SK-N-SH (cell line): ENCODE measurements at regions not wholly inside any gene's neighbourhood (a gene's known extent, or its start where the extent isn't known, plus 50 kb on each side); places are given as distances from the start of the nearest gene placed in this dataset.

Source experiments
- CTCF ChIA-PET: fragments of 300-600, 350-600 bp; formaldehyde crosslinking; extraction: SDS; loops from one replicate; lab custom pipeline; 2021; lab: Yijun Ruan, JAX
- POLR2A ChIA-PET: fragments of 350-600 bp; sonication (Branson Sonifier 250); formaldehyde crosslinking; extraction: SDS; loops from one replicate; lab custom pipeline; 2020; ENCODE audit warnings: antibody characterized with exemption, inconsistent platforms; lab: Yijun Ruan, JAX
- DNase-seq: peaks from one replicate; pipeline ENCODE4 v3.0.0; 2012
- H2AFZ ChIP-seq: fragments of 200-600 bp; sonication (generic); 2 replicates; pipeline ENCODE4 v1.8.1; 2016; ENCODE audit warnings: antibody characterized with exemption, mild to moderate bottlenecking, low read depth
- H3F3A ChIP-seq: fragments of 200-600 bp; sonication (generic); replicated peaks from 2 replicates; pipeline ENCODE3; 2016; ENCODE audit warnings: antibody characterized with exemption, mild to moderate bottlenecking; ENCODE audit not compliant: insufficient read depth
- H3K27ac ChIP-seq, 2 experiments: fragments of 200-500 bp in 1 of 2; fragments of 200-600 bp in 1 of 2; sonication (Bioruptor generic) in 1 of 2; sonication (generic), shearing (Covaris generic) in 1 of 2; 2 replicates each; pipeline versions ENCODE4 v1.5.1 to v1.6.1; 2014 to 2016; ENCODE audit warnings: low read depth in 2 of 2, inconsistent platforms in 1 of 2, low read length in 1 of 2, mild to moderate bottlenecking in 1 of 2, mixed read lengths in 1 of 2
- H3K27me3 ChIP-seq: fragments of 200-600 bp; sonication (generic), shearing (Covaris generic); 2 replicates; pipeline ENCODE4 v1.6.1; 2016; ENCODE audit warnings: mixed run types; ENCODE audit not compliant: insufficient read depth
- H3K36me3 ChIP-seq, 2 experiments: fragments of 200-500 bp in 1 of 2; fragments of 200-600 bp in 1 of 2; sonication (Bioruptor generic) in 1 of 2; sonication (generic) in 1 of 2; replicated peaks in 1 of 2; 2 replicates each; pipeline versions ENCODE3 to v1.5.1; 2014 to 2016; ENCODE audit warnings: low read length in 1 of 2, mild to moderate bottlenecking in 1 of 2; ENCODE audit not compliant: insufficient read depth in 2 of 2, control insufficient read depth in 1 of 2
- H3K4me1 ChIP-seq, 2 experiments: fragments of 200-500 bp in 1 of 2; fragments of 200-600 bp in 1 of 2; sonication (Bioruptor generic) in 1 of 2; sonication (generic), shearing (Covaris generic) in 1 of 2; 2 replicates each; pipeline versions ENCODE4 v1.5.1 to v1.6.1; 2014 to 2016; ENCODE audit warnings: low read depth in 1 of 2, low read length in 1 of 2, mixed run types in 1 of 2; ENCODE audit not compliant: insufficient read depth in 2 of 2, control insufficient read depth in 1 of 2
- H3K4me2 ChIP-seq: fragments of 200-600 bp; sonication (generic), shearing (Covaris generic); 2 replicates; pipeline ENCODE4 v1.6.1; 2017; ENCODE audit warnings: mixed run types
- H3K4me3 ChIP-seq, 2 experiments: fragments of 200-500 bp in 1 of 2; fragments of 200-600 bp in 1 of 2; sonication (Bioruptor generic) in 1 of 2; sonication (generic), shearing (Covaris generic) in 1 of 2; 2 replicates each; pipeline versions ENCODE4 v1.5.1 to v1.8.1; 2014 to 2016; ENCODE audit warnings: low read depth in 2 of 2, inconsistent platforms in 1 of 2, low read length in 1 of 2, mild to moderate bottlenecking in 1 of 2, mixed read lengths in 1 of 2, moderate library complexity in 1 of 2
- H3K79me2 ChIP-seq: fragments of 200-600 bp; sonication (generic); 2 replicates; pipeline ENCODE4 v1.8.1; 2017; ENCODE audit warnings: mild to moderate bottlenecking; ENCODE audit not compliant: insufficient read depth
- H3K9ac ChIP-seq: fragments of 200-600 bp; sonication (generic); 2 replicates; pipeline ENCODE4 v1.6.1; 2017; ENCODE audit warnings: mixed run types
- H3K9me2 ChIP-seq: fragments of 200-600 bp; sonication (generic); 2 replicates; pipeline ENCODE4 v1.6.1; 2017; ENCODE audit warnings: mixed run types
- H3K9me3 ChIP-seq: fragments of 200-600 bp; sonication (generic); 2 replicates; pipeline ENCODE4 v1.6.1; 2017; ENCODE audit warnings: mixed run types, mild to moderate bottlenecking, moderate library complexity
- H4K20me1 ChIP-seq: fragments of 200-600 bp; sonication (generic); 2 replicates; pipeline ENCODE4 v1.6.1; 2017; ENCODE audit warnings: mild to moderate bottlenecking, mixed run types; ENCODE audit not compliant: insufficient read depth
- CHD2 ChIP-seq: fragments of 150-350 bp; IDR thresholded peaks from 2 replicates; pipeline ENCODE4 v1.6.1; 2018; ENCODE audit warnings: low read length; ENCODE audit not compliant: partially characterized antibody
- CTCF ChIP-seq: fragments of 200-600 bp; sonication (generic); IDR thresholded peaks from 2 replicates; pipeline ENCODE4 v1.6.1; 2017; ENCODE audit warnings: antibody characterized with exemption, mild to moderate bottlenecking, moderate library complexity
- EP300 ChIP-seq, 2 experiments: IDR thresholded peaks; 2 replicates each; pipeline versions ENCODE4 v1.4.0 to v1.6.1; 2012; ENCODE audit warnings: borderline replicate concordance in 1 of 2, low read depth in 1 of 2, low read length in 1 of 2
- EZH2phosphoT487 ChIP-seq: fragments of 200-600 bp; sonication (generic); IDR thresholded peaks from 2 replicates; pipeline ENCODE4 v1.6.1; 2017; ENCODE audit warnings: low read depth, mixed run types, mild to moderate bottlenecking, antibody characterized with exemption, moderate library complexity, borderline replicate concordance
- FOSL2 ChIP-seq: IDR thresholded peaks from 2 replicates; pipeline ENCODE4 v1.4.0; 2012; ENCODE audit warnings: low read depth, mild to moderate bottlenecking, moderate library complexity, borderline replicate concordance
- FOXM1 ChIP-seq: IDR thresholded peaks from 2 replicates; pipeline ENCODE4 v1.4.0; 2012; ENCODE audit warnings: low read depth, mild to moderate bottlenecking
- GABPA ChIP-seq: IDR thresholded peaks from 2 replicates; pipeline ENCODE4 v1.4.0; 2012; ENCODE audit warnings: low read depth, mild to moderate bottlenecking
- GATA2 ChIP-seq: sonication (generic); formaldehyde crosslinking; IDR thresholded peaks from 2 replicates; pipeline ENCODE4 v1.5.0; 2020; ENCODE audit warnings: mild to moderate bottlenecking, missing genetic modification reagents
- IRF3 ChIP-seq: fragments of 150-350 bp; IDR thresholded peaks from 2 replicates; pipeline ENCODE4 v1.6.1; 2016; ENCODE audit warnings: mild to moderate bottlenecking, low read depth, low read length
- JUND ChIP-seq: IDR thresholded peaks from 2 replicates; pipeline ENCODE4 v1.4.0; 2012
- MAX ChIP-seq: IDR thresholded peaks from 2 replicates; pipeline ENCODE4 v1.4.0; 2012; ENCODE audit warnings: low read depth
- MEF2A ChIP-seq: IDR thresholded peaks from 2 replicates; pipeline ENCODE4 v1.4.0; 2012; ENCODE audit warnings: low read depth, borderline replicate concordance
- MXI1 ChIP-seq: IDR thresholded peaks from 2 replicates; pipeline ENCODE4 v1.6.1; 2012; ENCODE audit warnings: mild to moderate bottlenecking, low read depth, low read length, improper control_type of control experiment
- NFIC ChIP-seq: IDR thresholded peaks from 2 replicates; pipeline ENCODE4 v1.4.0; 2012; ENCODE audit warnings: borderline replicate concordance
- RAD21 ChIP-seq: IDR thresholded peaks from 2 replicates; pipeline ENCODE4 v1.6.1; 2012; ENCODE audit warnings: mild to moderate bottlenecking, low read length
- RFX5 ChIP-seq: IDR thresholded peaks from 2 replicates; pipeline ENCODE4 v1.6.1; 2012; ENCODE audit warnings: mild to moderate bottlenecking, improper control_type of control experiment, low read length
- RXRA ChIP-seq: IDR thresholded peaks from 2 replicates; pipeline ENCODE4 v1.4.0; 2012; ENCODE audit warnings: low read depth, mild to moderate bottlenecking, borderline replicate concordance
- TAF1 ChIP-seq: IDR thresholded peaks from 2 replicates; pipeline ENCODE4 v1.6.1; 2012; ENCODE audit warnings: low read depth, mild to moderate bottlenecking, low read length, moderate library complexity, borderline replicate concordance
- TCF12 ChIP-seq: IDR thresholded peaks from 2 replicates; pipeline ENCODE4 v1.4.0; 2012
- ZBTB33 ChIP-seq: IDR thresholded peaks from 2 replicates; pipeline ENCODE4 v1.4.0; 2012; ENCODE audit warnings: low read depth, borderline replicate concordance
- WGBS: methylation state at CpG from one replicate; pipeline ENCODE4 v1.1.6; 2017; ENCODE audit warnings: low lambda C conversion rate; 5-methylcytosine and 5-hydroxymethylcytosine counted together

GRCh38 chr1:184237588-184237987 lies 149.2 kb upstream of the C1orf21 start:
- no peaks in the 10 kb centered on the region for H3K36me3 ChIP-seq
- H3K79me2 ChIP-seq: no peaks in the 10 kb centered on the region
- peaks cover 6% of the 10 kb centered on the region for H3F3A ChIP-seq
- H3K27ac ChIP-seq: no peak overlapping the region
- CTCF ChIA-PET: interaction anchor here (1.6 kb wide), 1 partner anchor 15 kb away, joined by 5 read pairs; no protein-coding TSS in a partner anchor
- H3K9me3 ChIP-seq: no peaks in the 10 kb centered on the region
- H2AFZ ChIP-seq: no peak overlapping the region
- no peaks in the 10 kb centered on the region for H3K9me2 ChIP-seq
- DNase-seq: no peak
- TF ChIP-seq RFX5 (no peak), FOXM1 (no peak), IRF3 (no peak), TAF1 (no peak), GATA2 (no peak), JUND (no peak), MAX (no peak), GABPA (no peak), NFIC (no peak), TCF12 (no peak), EP300 (IDR thresholded peaks at IDR 0.05; ENCODE audit: borderline replicate concordance in 1 of 2, low read depth in 1 of 2, low read length in 1 of 2) (no peak), EZH2phosphoT487 (no peak), RXRA (no peak), MEF2A (no peak), MXI1 (no peak), FOSL2 (no peak), CTCF (no peak), RAD21 (no peak), ZBTB33 (no peak), CHD2 (no peak)
- TF ChIP-seq, all 33 proteins: peak for 0
- Histone ChIP-seq H3K9ac (no peak overlapping the region), H3K27me3 (no peaks in the 10 kb centered on the region), H4K20me1 (no peaks in the 10 kb centered on the region), H3K4me2 (no peak overlapping the region), H3K4me3 (no peak overlapping the region), H3K4me1 (no peaks in the 10 kb centered on the region)
- 49% methylated on average over 4 of the region's 4 CpGs for WGBS
- POLR2A ChIA-PET: no interaction called here
